Smooth muscle cell (in vitro differentiated cells): ENCODE measurements at regions not wholly inside any gene's neighbourhood (a gene's known extent, or its start where the extent isn't known, plus 50 kb on each side); places are given as distances from the start of the nearest gene placed in this dataset.

Experiments
- DNase-seq: peaks from one replicate; lab custom pipeline; 2025; ENCODE audit not compliant: unreplicated experiment; lab: John Stamatoyannopoulos, UW
- H2AFZ ChIP-seq: fragments of 200-600 bp; sonication (generic); 2 replicates; pipeline ENCODE4 v1.6.0; 2016; ENCODE audit warnings: antibody characterized with exemption, low read depth, mild to moderate bottlenecking
- H3F3A ChIP-seq: fragments of 200-600 bp; sonication (generic); 2 replicates; pipeline ENCODE4 v1.6.0; 2017; ENCODE audit warnings: antibody characterized with exemption, low read depth
- H3K27ac ChIP-seq: fragments of 200-600 bp; sonication (generic); 2 replicates; pipeline ENCODE4 v1.5.1; 2016; ENCODE audit warnings: low read depth, mild to moderate bottlenecking
- H3K27me3 ChIP-seq: fragments of 200-600 bp; sonication (generic); 2 replicates; pipeline ENCODE4 v1.6.1; 2016; ENCODE audit warnings: low read depth, mild to moderate bottlenecking
- H3K36me3 ChIP-seq: fragments of 200-600 bp; sonication (generic); 2 replicates; pipeline ENCODE4 v1.5.1; 2016; ENCODE audit warnings: low read depth
- H3K4me1 ChIP-seq: fragments of 200-600 bp; sonication (generic); 2 replicates; pipeline ENCODE4 v1.5.1; 2016; ENCODE audit warnings: low read depth
- H3K4me2 ChIP-seq: fragments of 200-600 bp; sonication (generic); 2 replicates; pipeline ENCODE4 v1.6.0; 2016; ENCODE audit warnings: mild to moderate bottlenecking
- H3K4me3 ChIP-seq: fragments of 200-600 bp; sonication (generic); 2 replicates; pipeline ENCODE4 v1.5.1; 2016; ENCODE audit warnings: mild to moderate bottlenecking
- H3K79me2 ChIP-seq: fragments of 200-600 bp; sonication (generic); 2 replicates; pipeline ENCODE4 v1.6.0; 2016; ENCODE audit warnings: low read depth, mild to moderate bottlenecking
- H3K9ac ChIP-seq: fragments of 200-600 bp; sonication (generic); 2 replicates; pipeline ENCODE4 v1.6.0; 2016; ENCODE audit warnings: low read depth
- H3K9me3 ChIP-seq: fragments of 200-600 bp; sonication (generic); replicated peaks from 2 replicates; pipeline ENCODE4 v1.5.1; 2016; ENCODE audit warnings: low read depth
- H4K20me1 ChIP-seq: fragments of 200-600 bp; sonication (generic); 2 replicates; pipeline ENCODE4 v1.6.0; 2016; ENCODE audit warnings: low read depth
- CTCF ChIP-seq: fragments of 200-600 bp; sonication (generic); IDR thresholded peaks from 2 replicates; pipeline ENCODE4 v1.5.1; 2017; ENCODE audit warnings: borderline replicate concordance, mild to moderate bottlenecking, antibody characterized with exemption; ENCODE audit not compliant: insufficient read depth, poor library complexity, severe bottlenecking
- WGBS: methylation state at CpG from one replicate; pipeline ENCODE4 v1.1.7; 2016; ENCODE audit warnings: low lambda C conversion rate; 5-methylcytosine and 5-hydroxymethylcytosine counted together

GRCh38 chr4:137722910-137723309 lies 190.6 kb upstream of the PCDH18 start:
- no peaks in the 10 kb centered on the region for H3K36me3 ChIP-seq
- no peak overlapping the region for H3K4me3 ChIP-seq
- no peak for DNase-seq
- no peaks in the 10 kb centered on the region for H3K79me2 ChIP-seq
- no peak for TF ChIP-seq CTCF
- H2AFZ ChIP-seq: no peak overlapping the region
- WGBS: 90% methylated on average over 1 of the region's 1 CpG
- H3K27me3 ChIP-seq: no peaks in the 10 kb centered on the region
- no peak overlapping the region for H3K4me2 ChIP-seq
- H3F3A ChIP-seq: no peaks in the 10 kb centered on the region
- no peaks in the 10 kb centered on the region for H3K9me3 ChIP-seq
- no peaks in the 10 kb centered on the region for H4K20me1 ChIP-seq
- no peaks in the 10 kb centered on the region for H3K4me1 ChIP-seq
- H3K27ac ChIP-seq: no peak overlapping the region
- H3K9ac ChIP-seq: no peak overlapping the region

- no peak for TF ChIP-seq CTCF
- no peaks in the 10 kb centered on the region for H3K79me2 ChIP-seq
- no peaks in the 10 kb centered on the region for H3K9me3 ChIP-seq
- H3K4me2 ChIP-seq: no peak overlapping the region
- H3K4me3 ChIP-seq: no peak overlapping the region
- no peak for DNase-seq
- H3K4me1 ChIP-seq: no peaks in the 10 kb centered on the region
- H3K36me3 ChIP-seq: no peaks in the 10 kb centered on the region
- H3K27me3 ChIP-seq: no peaks in the 10 kb centered on the region
- no peak overlapping the region for H2AFZ ChIP-seq
- no peak overlapping the region for H3K27ac ChIP-seq
- H3K9ac ChIP-seq: no peak overlapping the region
- no peaks in the 10 kb centered on the region for H3F3A ChIP-seq
- WGBS: 92% methylated on average over 2 of the region's 2 CpGs
- H4K20me1 ChIP-seq: no peaks in the 10 kb centered on the region
Observed at GRCh38 chr4:137711502-137711901, 179.2 kb upstream of the PCDH18 start.

- Histone ChIP-seq H2AFZ (no peak overlapping the region), H3K4me3 (no peak overlapping the region), H3K36me3 (no peaks in the 10 kb centered on the region), H3K27ac (no peak overlapping the region), H3K4me2 (no peak overlapping the region), H3K4me1 (peaks cover 8% of the 10 kb centered on the region), H3K27me3 (no peaks in the 10 kb centered on the region), H3F3A (peaks cover 6% of the 10 kb centered on the region), H3K79me2 (no peaks in the 10 kb centered on the region), H3K9me3 (no peaks in the 10 kb centered on the region), H3K9ac (no peak overlapping the region), H4K20me1 (no peaks in the 10 kb centered on the region)
- 64% methylated on average over 2 of the region's 2 CpGs for WGBS
- no peak for TF ChIP-seq CTCF
- no peak for DNase-seq
Observed at GRCh38 chr4:137707626-137708025, 175.3 kb upstream of the PCDH18 start.

GRCh38 chr4:137707102-137707620 lies 174.9 kb upstream of the PCDH18 start:
- Histone ChIP-seq H3K36me3 (no peaks in the 10 kb centered on the region), H2AFZ (no peak overlapping the region), H3K4me3 (no peak overlapping the region), H3F3A (peaks cover 6% of the 10 kb centered on the region), H3K27me3 (no peaks in the 10 kb centered on the region), H4K20me1 (no peaks in the 10 kb centered on the region), H3K4me2 (no peak overlapping the region), H3K79me2 (no peaks in the 10 kb centered on the region), H3K9ac (no peak overlapping the region), H3K9me3 (no peaks in the 10 kb centered on the region), H3K27ac (no peak overlapping the region), H3K4me1 (peaks cover 8% of the 10 kb centered on the region)
- no peak for TF ChIP-seq CTCF
- no peak for DNase-seq
